ENCODE measurements at regions not wholly inside any gene's neighbourhood (a gene's known extent, or its start where the extent isn't known, plus 50 kb on each side); places are given as distances from the start of the nearest gene placed in this dataset.

GRCh38 chr5:19018822-19019221 is 969.2 kb downstream of the CDH18 start:
- POLR2A ChIA-PET = no interaction called here

GRCh38 chr5:19031491-19031890 is 956.5 kb downstream of the CDH18 start:
- intact Hi-C loops (cut with micrococcal nuclease) = no loop called here
- TF ChIP-seq CTCF (IDR thresholded peaks at IDR 0.05) = no peak

More at GRCh38 chr5:19018822-19019221, 969.2 kb downstream of the CDH18 start:
- no peaks in the 10 kb centered on the region for H3K27me3 Mint-ChIP-seq
- TF ChIP-seq CTCF (IDR thresholded peaks at IDR 0.05) = no peak
- H3K4me3 Mint-ChIP-seq = no peak overlapping the region
- ATAC-seq (no peak), DNase-seq (no peak)
- H3K27ac Mint-ChIP-seq = no peak overlapping the region
- CTCF ChIA-PET = no interaction called here
- no peaks in the 10 kb centered on the region for H3K36me3 Mint-ChIP-seq (ENCODE audit: low read depth)
- intact Hi-C loops (cut with micrococcal nuclease) = no loop called here
- H3K9me3 Mint-ChIP-seq = peaks cover 10% of the 10 kb centered on the region
- no peaks in the 10 kb centered on the region for H3K4me1 Mint-ChIP-seq (ENCODE audit: low read depth)

GRCh38 chr5:19035816-19036215 is 952.2 kb downstream of the CDH18 start:
- POLR2A ChIA-PET = no interaction called here
- no peak for TF ChIP-seq CTCF (IDR thresholded peaks at IDR 0.05)
- DNase-seq = no peak
- no peaks in the 10 kb centered on the region for H3K27me3 Mint-ChIP-seq
- H3K36me3 Mint-ChIP-seq (ENCODE audit: low read depth) = no peaks in the 10 kb centered on the region
- no peak for ATAC-seq
- no peaks in the 10 kb centered on the region for H3K4me1 Mint-ChIP-seq (ENCODE audit: low read depth)
- CTCF ChIA-PET = no interaction called here
- peaks cover 2% of the 10 kb centered on the region for H3K9me3 Mint-ChIP-seq
- intact Hi-C loops (cut with micrococcal nuclease) = no loop called here
- H3K4me3 Mint-ChIP-seq = no peak overlapping the region
- H3K27ac Mint-ChIP-seq = no peak overlapping the region

More at GRCh38 chr5:19031491-19031890, 956.5 kb downstream of the CDH18 start:
- no peak for ATAC-seq
- ChIA-PET POLR2A (interaction anchor here (0.7 kb wide), 1 partner anchor 328 kb away, joined by 3 read pairs; no protein-coding TSS in a partner anchor), CTCF (interaction anchor here (1.3 kb wide), 1 partner anchor 10 kb away, joined by 4 read pairs; no protein-coding TSS in a partner anchor)
- no peak overlapping the region for H3K27ac Mint-ChIP-seq
- H3K36me3 Mint-ChIP-seq (ENCODE audit: low read depth) = no peaks in the 10 kb centered on the region
- no peaks in the 10 kb centered on the region for H3K4me1 Mint-ChIP-seq (ENCODE audit: low read depth)
- H3K9me3 Mint-ChIP-seq = peaks cover 9% of the 10 kb centered on the region
- no peak overlapping the region for H3K4me3 Mint-ChIP-seq
- DNase-seq = no peak
- no peaks in the 10 kb centered on the region for H3K27me3 Mint-ChIP-seq

GRCh38 chr5:19042106-19042505 is 945.9 kb downstream of the CDH18 start:
- POLR2A ChIA-PET = no interaction called here
- CTCF ChIA-PET = interaction anchor here (1.3 kb wide), 1 partner anchor 11 kb away, joined by 4 read pairs; no protein-coding TSS in a partner anchor

GRCh38 chr5:19044311-19044710 is 943.7 kb downstream of the CDH18 start:
- H3K4me3 Mint-ChIP-seq = no peak overlapping the region
- H3K27ac Mint-ChIP-seq = no peak overlapping the region
- intact Hi-C loops (cut with micrococcal nuclease) = no loop called here
- ATAC-seq (no peak), DNase-seq (no peak)
- TF ChIP-seq CTCF (IDR thresholded peaks at IDR 0.05) = no peak
- no peaks in the 10 kb centered on the region for H3K27me3 Mint-ChIP-seq
- ChIA-PET POLR2A (no interaction called here), CTCF (no interaction called here)
- no peaks in the 10 kb centered on the region for H3K4me1 Mint-ChIP-seq (ENCODE audit: low read depth)
- H3K9me3 Mint-ChIP-seq = peaks cover 5% of the 10 kb centered on the region
- H3K36me3 Mint-ChIP-seq (ENCODE audit: low read depth) = no peaks in the 10 kb centered on the region

More at GRCh38 chr5:19042106-19042505, 945.9 kb downstream of the CDH18 start:
- intact Hi-C loops (cut with micrococcal nuclease) = no loop called here
- Mint-ChIP-seq H3K27me3 (no peaks in the 10 kb centered on the region), H3K9me3 (peaks cover 5% of the 10 kb centered on the region), H3K36me3 (ENCODE audit: low read depth) (no peaks in the 10 kb centered on the region), H3K27ac (no peak overlapping the region), H3K4me3 (no peak overlapping the region), H3K4me1 (ENCODE audit: low read depth) (no peaks in the 10 kb centered on the region)
- no peak for TF ChIP-seq CTCF (IDR thresholded peaks at IDR 0.05)
- ATAC-seq = no peak
- DNase-seq = no peak

All from activated CD8-positive, alpha-beta T cell treated with anti-CD3 and anti-CD28 coated beads for 36 hours (primary cell).